Kidney tubule cell (primary cell): ENCODE measurements at regions not wholly inside any gene's neighbourhood (a gene's known extent, or its start where the extent isn't known, plus 50 kb on each side); places are given as distances from the start of the nearest gene placed in this dataset.

Experiments
- DNase-seq: peaks from one replicate; pipeline ENCODE4 v3.0.0-alpha.2; 2018; ENCODE audit warnings: low spot score

- no peak for DNase-seq
These were observed 51.1 kb downstream of the GARRE1 start for GRCh38 chr19:34305221-34306083.

DNA sequence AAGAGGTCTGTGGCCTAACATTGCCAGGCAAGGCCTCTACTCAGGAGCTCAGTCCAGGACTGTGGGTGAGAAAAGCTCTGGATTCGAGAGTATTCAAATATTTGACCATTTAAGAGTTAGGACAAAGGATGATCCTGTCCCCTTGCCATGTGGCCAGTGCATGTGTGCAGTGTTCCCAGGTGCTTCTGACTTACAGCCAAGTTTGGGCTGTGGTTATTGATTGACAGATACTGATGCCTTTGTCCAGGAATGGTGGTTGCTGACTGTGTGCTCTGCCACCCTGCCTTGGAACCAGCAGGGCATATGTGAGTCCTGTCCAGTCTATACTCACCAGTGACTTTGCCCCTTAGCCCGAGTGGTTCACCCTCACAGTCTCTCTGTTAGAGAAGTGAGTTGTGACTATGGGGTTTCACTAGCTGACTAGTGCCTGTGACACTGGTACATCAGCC, 51.9 kb downstream of the GARRE1 start:
- peak; percentile 86 for DNase-seq

GRCh38 chr19:34306824-34307223, 52.5 kb downstream of the GARRE1 start:
- no peak for DNase-seq

DNA sequence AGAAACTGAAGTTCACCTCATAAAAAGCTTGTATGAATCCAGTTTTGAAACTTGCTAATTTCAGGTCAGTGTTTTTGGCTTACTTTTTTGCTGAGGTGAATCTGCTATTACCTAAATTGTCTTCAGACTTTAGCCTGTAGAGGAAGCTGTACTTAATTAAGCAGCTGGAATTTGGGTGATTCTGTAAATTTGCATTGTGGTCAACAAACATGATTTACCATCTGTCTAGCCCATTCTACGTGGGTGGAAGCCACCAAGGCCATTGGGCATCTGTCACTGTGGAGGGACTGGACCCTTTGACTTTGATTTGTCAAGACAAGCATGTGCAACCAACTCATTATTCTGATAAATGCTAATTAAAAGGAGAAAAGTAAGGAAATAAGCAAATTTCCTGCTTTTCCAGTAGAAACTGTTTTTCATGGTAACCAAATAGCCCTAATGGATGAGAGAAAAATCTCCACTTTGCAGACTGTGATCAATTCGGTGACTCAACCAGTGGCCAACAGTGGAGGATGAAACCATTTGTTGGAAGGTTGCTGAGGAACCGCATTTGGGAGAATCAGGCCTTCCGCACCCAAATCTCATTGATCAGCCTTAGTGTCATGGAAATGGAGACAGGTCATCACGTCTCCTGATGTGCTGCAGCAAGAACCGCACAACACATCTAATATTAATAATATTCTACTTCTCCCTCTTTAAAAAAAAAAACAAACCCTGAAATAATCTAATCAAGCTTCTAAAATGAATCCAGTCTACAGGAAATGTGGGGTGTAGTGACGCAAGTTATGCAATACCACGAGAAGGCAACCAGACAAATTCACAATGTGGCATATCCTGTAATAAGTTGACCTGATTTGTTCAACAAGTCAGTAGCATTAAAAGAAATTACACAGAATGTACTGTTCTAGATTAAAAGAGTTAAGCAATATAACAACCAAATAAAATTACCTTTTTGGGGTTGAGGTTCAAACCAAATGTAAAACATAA, 54.3 kb downstream of the GARRE1 start:
- no peak for DNase-seq

DNA sequence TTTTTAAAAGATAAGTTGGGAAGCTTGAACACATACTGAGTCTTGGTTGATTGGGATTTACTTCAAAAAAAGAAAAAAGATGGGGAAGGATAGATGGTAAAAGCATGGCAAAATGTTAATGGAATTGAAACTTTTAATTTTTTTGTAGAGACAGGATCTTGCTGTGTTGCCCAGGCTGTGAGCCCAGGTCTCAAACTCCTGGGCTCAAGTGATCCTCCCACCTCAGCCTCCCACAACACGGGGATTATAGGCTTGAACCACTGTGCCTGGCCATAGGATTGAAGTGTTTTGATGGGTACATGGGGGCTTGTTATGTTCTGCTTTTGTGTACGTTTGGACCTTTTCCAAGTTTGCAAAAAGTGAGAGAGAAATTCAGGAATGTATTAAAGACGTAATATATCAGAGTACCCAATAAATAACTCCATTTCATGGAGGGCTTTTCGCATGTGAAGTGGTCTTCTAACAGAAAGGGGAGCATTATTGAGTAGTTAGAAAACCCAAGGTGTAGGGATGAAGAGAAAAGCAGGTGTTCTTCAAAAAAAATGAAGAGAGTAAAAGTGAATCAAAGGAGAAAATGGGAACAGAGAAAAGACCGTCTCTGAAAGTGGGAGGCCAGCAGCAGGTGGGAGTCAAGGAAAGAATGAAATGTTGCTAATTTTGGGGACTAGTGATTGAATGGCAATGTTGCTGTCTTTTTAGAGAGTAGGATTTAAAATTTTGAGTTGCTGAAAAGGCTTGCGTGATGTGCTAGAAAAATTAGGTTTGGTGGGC, 55.2 kb downstream of the GARRE1 start:
- no peak for DNase-seq

DNA sequence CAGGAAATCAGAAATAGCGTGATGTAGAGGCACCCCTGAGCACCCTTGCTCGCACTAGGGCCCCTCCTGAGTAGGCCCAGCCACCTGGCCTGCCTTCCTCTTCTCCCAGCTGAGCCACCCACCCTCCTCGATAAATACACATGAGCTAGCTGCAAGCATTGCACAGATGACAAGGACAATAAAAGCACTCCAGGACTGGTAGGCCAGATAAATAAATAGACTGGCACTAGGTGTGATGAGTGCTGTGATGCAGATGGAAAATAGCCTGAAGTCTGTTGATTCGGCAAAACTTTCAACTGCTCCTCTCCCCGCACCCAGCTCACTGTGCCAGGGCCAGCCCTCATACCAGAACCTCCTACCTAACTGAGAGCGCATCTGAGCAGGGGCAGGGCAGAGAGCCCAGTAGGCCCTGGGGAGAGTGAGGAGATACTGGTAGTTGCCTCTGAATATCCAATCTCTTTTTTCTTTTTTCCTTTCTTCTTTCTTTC, 54.5 kb upstream of the GPI start:
- DNase-seq, result no peak

- peak; percentile 14 for DNase-seq
These were observed 51.8 kb upstream of the GPI start for GRCh38 chr19:34313188-34313587.

GRCh38 chr19:34314437-34315313, 50.3 kb upstream of the GPI start:
- no peak for DNase-seq
